ENCODE measurements at regions not wholly inside any gene's neighbourhood (a gene's known extent, or its start where the extent isn't known, plus 50 kb on each side); places are given as distances from the start of the nearest gene placed in this dataset.

DNA sequence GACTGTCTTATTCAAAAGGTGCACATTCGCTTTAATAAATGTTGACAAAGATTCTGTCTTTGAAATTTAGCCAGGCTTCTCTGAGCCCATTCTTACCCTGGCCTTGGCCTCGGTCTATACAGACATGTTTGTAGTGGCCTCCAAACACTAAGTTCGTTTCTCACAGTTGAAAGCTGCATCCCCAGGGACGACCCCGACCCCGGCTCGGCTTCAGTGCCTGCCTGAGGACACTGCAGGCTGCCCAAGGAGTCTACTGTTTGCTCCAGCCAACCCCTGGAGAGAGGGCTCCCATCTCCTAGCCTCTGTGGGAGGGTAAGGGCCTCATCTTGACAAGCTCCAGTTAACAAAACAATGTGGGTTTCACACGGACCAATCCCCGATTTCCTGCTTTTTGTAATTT, 390.6 kb upstream of the ZFP42 start:
- DNase-seq (ENCODE audit: low spot score) (no peak), ATAC-seq (ENCODE audit: insufficient number of reproducible peaks, low FRiP score, low read depth) (no peak)
- Histone ChIP-seq H3K9me3 (no peaks in the 10 kb centered on the region), H3K27me3 (replicated peaks; ENCODE audit: insufficient read depth) (no peaks in the 10 kb centered on the region), H3K27ac (no peak overlapping the region), H3K4me1 (ENCODE audit: control insufficient read depth in 1 of 2, low read depth in 2 of 2) (peaks cover 4 to 18% of the 10 kb centered on the region in 2 donors), H3K36me3 (no peaks in the 10 kb centered on the region), H3K4me3 (no peak overlapping the region)
- TF ChIP-seq CTCF (IDR thresholded peaks at IDR 0.05), result no peak

GRCh38 chr4:187606581-187606980, 389.0 kb upstream of the ZFP42 start:
- no peaks in the 10 kb centered on the region for H3K36me3 ChIP-seq
- ATAC-seq (ENCODE audit: insufficient number of reproducible peaks, low FRiP score, low read depth), result no peak
- H3K27me3 ChIP-seq (replicated peaks; ENCODE audit: insufficient read depth), result no peaks in the 10 kb centered on the region
- H3K4me3 ChIP-seq, result no peak overlapping the region
- no peak for DNase-seq (ENCODE audit: low spot score)
- H3K27ac ChIP-seq, result no peak overlapping the region
- peaks cover 4 to 18% of the 10 kb centered on the region in 2 donors for H3K4me1 ChIP-seq (ENCODE audit: control insufficient read depth in 1 of 2, low read depth in 2 of 2)
- TF ChIP-seq CTCF (IDR thresholded peaks at IDR 0.05), result peak; percentile 77
- H3K9me3 ChIP-seq, result no peaks in the 10 kb centered on the region

GRCh38 chr4:187608001-187608421, 387.6 kb upstream of the ZFP42 start:
- no peak for DNase-seq (ENCODE audit: low spot score)
- peaks cover 0 to 6% of the 10 kb centered on the region in 2 donors for H3K4me1 ChIP-seq (ENCODE audit: control insufficient read depth in 1 of 2, low read depth in 2 of 2)
- no peaks in the 10 kb centered on the region for H3K27me3 ChIP-seq (replicated peaks; ENCODE audit: insufficient read depth)
- H3K36me3 ChIP-seq, result no peaks in the 10 kb centered on the region
- no peak for ATAC-seq (ENCODE audit: insufficient number of reproducible peaks, low FRiP score, low read depth)
- H3K27ac ChIP-seq, result no peak overlapping the region
- no peak overlapping the region for H3K4me3 ChIP-seq
- H3K9me3 ChIP-seq, result no peaks in the 10 kb centered on the region
- no peak for TF ChIP-seq CTCF (IDR thresholded peaks at IDR 0.05)

DNA sequence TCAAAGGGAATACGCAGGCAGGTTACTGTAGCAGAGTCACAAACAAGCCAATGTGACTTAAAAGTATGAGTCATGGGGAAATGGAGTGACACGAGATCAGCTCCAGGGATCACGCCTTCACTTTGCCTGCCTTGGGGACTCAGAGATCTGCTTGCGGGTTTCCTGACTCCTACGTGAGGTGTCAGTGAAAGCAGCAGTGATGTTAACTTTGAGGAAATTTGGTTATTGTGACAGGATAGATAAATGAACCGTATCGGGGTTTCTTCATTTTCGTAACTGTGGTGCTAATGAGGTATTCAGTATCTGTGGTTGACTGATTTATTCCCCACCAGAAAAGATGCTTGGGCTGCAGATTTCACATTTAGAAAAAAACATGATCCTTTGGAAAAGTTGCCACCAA, 383.3 kb upstream of the ZFP42 start:
- Histone ChIP-seq H3K36me3 (no peaks in the 10 kb centered on the region), H3K9me3 (no peaks in the 10 kb centered on the region), H3K4me1 (ENCODE audit: control insufficient read depth in 1 of 2, low read depth in 2 of 2) (no peaks in the 10 kb centered on the region), H3K27me3 (replicated peaks; ENCODE audit: insufficient read depth) (no peaks in the 10 kb centered on the region), H3K27ac (no peak overlapping the region), H3K4me3 (no peak overlapping the region)
- ATAC-seq (ENCODE audit: insufficient number of reproducible peaks, low FRiP score, low read depth) (no peak), DNase-seq (ENCODE audit: low spot score) (no peak)
- TF ChIP-seq CTCF (IDR thresholded peaks at IDR 0.05), result no peak

DNA sequence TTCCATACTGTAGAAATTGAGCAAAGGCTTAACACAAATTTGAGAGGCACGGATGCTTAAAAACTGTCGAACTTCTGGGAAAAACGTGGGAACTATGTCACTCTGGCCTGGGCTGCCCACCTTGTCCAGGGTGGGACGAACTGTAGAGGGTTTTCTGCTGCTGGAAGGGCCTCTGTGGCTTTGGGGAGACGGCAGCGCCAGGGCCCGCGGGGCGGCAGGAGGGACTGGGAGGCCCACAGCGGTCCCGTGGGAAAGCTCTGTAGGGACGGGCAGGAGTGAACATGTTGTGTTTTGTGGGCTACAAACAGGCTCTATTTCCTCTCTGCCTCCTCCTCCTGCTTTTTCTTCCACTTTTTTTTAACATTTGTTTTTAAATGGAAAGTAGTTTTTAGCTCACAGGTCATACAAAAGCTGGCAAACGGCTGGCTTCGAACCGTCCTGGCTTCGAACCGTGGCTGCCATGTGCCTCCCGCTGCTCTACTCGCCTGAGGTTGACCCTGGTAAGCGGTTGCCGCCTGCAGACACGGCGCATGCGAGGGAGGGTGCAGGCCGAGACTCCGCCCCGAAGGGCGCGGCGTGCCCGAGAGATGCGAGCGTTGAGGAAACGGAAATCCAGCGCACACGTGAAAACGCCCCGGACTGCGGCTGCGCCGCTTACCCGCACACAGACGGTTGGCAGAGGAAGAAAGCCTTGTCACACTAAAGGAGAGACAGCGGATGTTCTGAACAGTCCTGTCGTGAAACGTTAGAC, 382.3 kb upstream of the ZFP42 start:
- H3K9me3 ChIP-seq, result no peaks in the 10 kb centered on the region
- H3K27ac ChIP-seq, result no peak overlapping the region
- no peak overlapping the region for H3K4me3 ChIP-seq
- TF ChIP-seq CTCF (IDR thresholded peaks at IDR 0.05), result no peak
- no peaks in the 10 kb centered on the region for H3K36me3 ChIP-seq
- DNase-seq (ENCODE audit: low spot score) (no peak), ATAC-seq (ENCODE audit: insufficient number of reproducible peaks, low FRiP score, low read depth) (no peak)
- no peaks in the 10 kb centered on the region for H3K4me1 ChIP-seq (ENCODE audit: control insufficient read depth in 1 of 2, low read depth in 2 of 2)
- no peaks in the 10 kb centered on the region for H3K27me3 ChIP-seq (replicated peaks; ENCODE audit: insufficient read depth)

Data from thoracic aorta (tissue), 2 donors.